Calu3 (cell line): ENCODE measurements at regions not wholly inside any gene's neighbourhood (a gene's known extent, or its start where the extent isn't known, plus 50 kb on each side); places are given as distances from the start of the nearest gene placed in this dataset.
"Not testable (repeated sequence)": the region's sequence is repeated elsewhere in the genome, so short reads cannot be mapped to it uniquely, and the experiment has no call there.

ENCODE experiments used
- BruUV-seq: library from RNA; stranded (reverse); fragments of 400-500 nt; replicated peaks from 2 replicates; lab custom pipeline; 2021; lab: Mats Ljungman, UMichigan
- CTCF ChIA-PET: fragments of 300-600 bp; sonication (Branson Sonifier 250); formaldehyde crosslinking; loops from one replicate; lab custom pipeline; 2022; ENCODE audit warnings: antibody characterized with exemption; lab: Charles Lee
- DNase-seq: peaks from one replicate; pipeline ENCODE4 v3.0.0; 2022
- H3K27ac Mint-ChIP-seq: one replicate; pipeline ENCODE4 v1.8.0; 2022; ENCODE audit warnings: mixed read lengths; ENCODE audit not compliant: unreplicated experiment
- H3K27me3 Mint-ChIP-seq: one replicate; pipeline ENCODE4 v1.8.0; 2022; ENCODE audit warnings: mixed read lengths; ENCODE audit not compliant: unreplicated experiment
- H3K36me3 Mint-ChIP-seq: one replicate; pipeline ENCODE4 v1.8.0; 2022; ENCODE audit warnings: mild to moderate bottlenecking, moderate library complexity, mixed read lengths; ENCODE audit not compliant: insufficient read depth, unreplicated experiment
- H3K4me1 Mint-ChIP-seq: one replicate; pipeline ENCODE4 v1.8.0; 2022; ENCODE audit warnings: mild to moderate bottlenecking, low read depth, mixed read lengths; ENCODE audit not compliant: unreplicated experiment
- H3K4me3 Mint-ChIP-seq: one replicate; pipeline ENCODE4 v1.8.0; 2022; ENCODE audit warnings: mild to moderate bottlenecking, low read depth, moderate library complexity, mixed read lengths; ENCODE audit not compliant: unreplicated experiment
- H3K9me3 Mint-ChIP-seq: one replicate; pipeline ENCODE4 v1.8.0; 2022; ENCODE audit warnings: low read depth, mixed read lengths; ENCODE audit not compliant: unreplicated experiment
- CTCF ChIP-seq: fragments of 200-600 bp; IDR thresholded peaks from one replicate; pipeline ENCODE4 v1.8.0; 2022; ENCODE audit warnings: antibody characterized with exemption; ENCODE audit not compliant: unreplicated experiment
- intact Hi-C: fragments of 100-400 bp; cut with micrococcal nuclease; formaldehyde crosslinking; loops from one replicate; pipeline ENCODE4 v1.10.0; 2022; ENCODE audit not compliant: unreplicated experiment

- CTCF ChIA-PET, result interaction anchor here (0.5 to 1.4 kb wide), 2 partner anchors 13 to 423 kb away, joined by 3 to 4 read pairs; no protein-coding TSS in a partner anchor
- no TSS peak for BruUV-seq
- no peaks in the 10 kb centered on the region for H3K4me1 Mint-ChIP-seq
- H3K27me3 Mint-ChIP-seq, result peaks cover 11% of the 10 kb centered on the region
- intact Hi-C loops, result no loop called here
- H3K9me3 Mint-ChIP-seq, result no peaks in the 10 kb centered on the region
- H3K36me3 Mint-ChIP-seq, result no peaks in the 10 kb centered on the region
- no peak overlapping the region for H3K27ac Mint-ChIP-seq
- DNase-seq, result no peak
- no peak for TF ChIP-seq CTCF
- H3K4me3 Mint-ChIP-seq, result no peak overlapping the region
Measured at GRCh38 chr16:86854626-86855294, 276.4 kb downstream of the FOXL1 start.

GRCh38 chr16:86856946-86857586, 278.7 kb downstream of the FOXL1 start:
- Mint-ChIP-seq H3K4me1 (no peaks in the 10 kb centered on the region), H3K27me3 (no peaks in the 10 kb centered on the region), H3K9me3 (no peaks in the 10 kb centered on the region), H3K36me3 (no peaks in the 10 kb centered on the region), H3K4me3 (no peak overlapping the region), H3K27ac (no peak overlapping the region)
- TF ChIP-seq CTCF, result no peak
- CTCF ChIA-PET, result interaction anchor here (0.6 kb wide), 1 partner anchor 100 kb away, joined by 3 read pairs; no protein-coding TSS in a partner anchor
- no peak for DNase-seq
- intact Hi-C loops, result no loop called here
- BruUV-seq, result no TSS peak

GRCh38 chr16:86857807-86858206, 279.5 kb downstream of the FOXL1 start:
- no TSS peak for BruUV-seq

GRCh38 chr16:86858501-86858900, 280.2 kb downstream of the FOXL1 start:
- H3K27ac Mint-ChIP-seq, result no peak overlapping the region
- no peak for TF ChIP-seq CTCF
- no peaks in the 10 kb centered on the region for H3K4me1 Mint-ChIP-seq
- no TSS peak for BruUV-seq
- no peaks in the 10 kb centered on the region for H3K27me3 Mint-ChIP-seq
- no peaks in the 10 kb centered on the region for H3K9me3 Mint-ChIP-seq
- no peak for DNase-seq
- H3K36me3 Mint-ChIP-seq, result no peaks in the 10 kb centered on the region
- CTCF ChIA-PET, result no interaction called here
- no peak overlapping the region for H3K4me3 Mint-ChIP-seq
- intact Hi-C loops, result no loop called here

More at GRCh38 chr16:86857807-86858206, 279.5 kb downstream of the FOXL1 start:
- intact Hi-C loops, result no loop called here
- CTCF ChIA-PET, result interaction anchor here (0.6 kb wide), 1 partner anchor 101 kb away, joined by 3 read pairs; no protein-coding TSS in a partner anchor
- Mint-ChIP-seq H3K27me3 (no peaks in the 10 kb centered on the region), H3K4me3 (no peak overlapping the region), H3K27ac (no peak overlapping the region), H3K4me1 (no peaks in the 10 kb centered on the region), H3K36me3 (no peaks in the 10 kb centered on the region), H3K9me3 (no peaks in the 10 kb centered on the region)
- no peak for DNase-seq
- no peak for TF ChIP-seq CTCF

GRCh38 chr16:86861270-86861858, 283.0 kb downstream of the FOXL1 start:
- DNase-seq, H3K36me3 Mint-ChIP-seq, BruUV-seq, CTCF ChIA-PET, H3K27ac Mint-ChIP-seq, H3K4me3 Mint-ChIP-seq, intact Hi-C loops, H3K4me1 Mint-ChIP-seq, H3K27me3 Mint-ChIP-seq, H3K9me3 Mint-ChIP-seq: not testable (repeated sequence)
